GM12875 (cell line): ENCODE measurements at regions not wholly inside any gene's neighbourhood (a gene's known extent, or its start where the extent isn't known, plus 50 kb on each side); places are given as distances from the start of the nearest gene placed in this dataset.
"Not testable (repeated sequence)": the region's sequence is repeated elsewhere in the genome, so short reads cannot be mapped to it uniquely, and the experiment has no call there.

Source experiments
- H3K4me3 ChIP-seq: one replicate; pipeline ENCODE4 v1.5.1; 2011; ENCODE audit warnings: low read depth, low read length, control low read depth
- TF ChIP-seq, protein P1 (sequence below): IDR thresholded peaks from 2 replicates; pipeline ENCODE4 v1.5.1; 2011; ENCODE audit warnings: low read depth, mild to moderate bottlenecking, control low read depth, inconsistent platforms, low read length, moderate library complexity, borderline replicate concordance; ENCODE audit not compliant: insufficient read depth

DNA sequence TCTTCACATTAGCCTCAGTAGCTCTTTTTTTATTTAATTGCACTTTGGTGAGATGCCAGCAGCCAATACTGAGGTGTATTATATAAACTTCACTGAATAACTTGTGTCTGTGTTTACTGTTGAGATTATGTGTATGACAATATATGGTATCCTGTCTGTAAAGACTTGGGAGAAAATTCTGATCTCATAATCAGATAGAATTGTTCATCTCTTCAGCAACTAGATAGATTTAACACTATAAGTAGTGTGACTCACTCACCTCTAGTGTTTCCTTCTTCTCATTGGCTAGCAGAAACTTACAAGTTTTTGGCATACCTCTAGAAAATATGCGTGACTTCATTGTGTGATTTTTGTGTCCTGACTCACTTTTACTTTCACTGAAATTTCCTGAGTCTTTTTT, 67.6 kb upstream of the TGFBR2 start:
- H3K4me3 ChIP-seq, result no peak overlapping the region
- TF ChIP-seq, protein P1, sequence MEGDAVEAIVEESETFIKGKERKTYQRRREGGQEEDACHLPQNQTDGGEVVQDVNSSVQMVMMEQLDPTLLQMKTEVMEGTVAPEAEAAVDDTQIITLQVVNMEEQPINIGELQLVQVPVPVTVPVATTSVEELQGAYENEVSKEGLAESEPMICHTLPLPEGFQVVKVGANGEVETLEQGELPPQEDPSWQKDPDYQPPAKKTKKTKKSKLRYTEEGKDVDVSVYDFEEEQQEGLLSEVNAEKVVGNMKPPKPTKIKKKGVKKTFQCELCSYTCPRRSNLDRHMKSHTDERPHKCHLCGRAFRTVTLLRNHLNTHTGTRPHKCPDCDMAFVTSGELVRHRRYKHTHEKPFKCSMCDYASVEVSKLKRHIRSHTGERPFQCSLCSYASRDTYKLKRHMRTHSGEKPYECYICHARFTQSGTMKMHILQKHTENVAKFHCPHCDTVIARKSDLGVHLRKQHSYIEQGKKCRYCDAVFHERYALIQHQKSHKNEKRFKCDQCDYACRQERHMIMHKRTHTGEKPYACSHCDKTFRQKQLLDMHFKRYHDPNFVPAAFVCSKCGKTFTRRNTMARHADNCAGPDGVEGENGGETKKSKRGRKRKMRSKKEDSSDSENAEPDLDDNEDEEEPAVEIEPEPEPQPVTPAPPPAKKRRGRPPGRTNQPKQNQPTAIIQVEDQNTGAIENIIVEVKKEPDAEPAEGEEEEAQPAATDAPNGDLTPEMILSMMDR, result no peak

- TF ChIP-seq, protein P1, result no peak
- H3K4me3 ChIP-seq, result no peak overlapping the region
Measured at GRCh38 chr3:30539206-30539605, 67.2 kb upstream of the TGFBR2 start.

DNA sequence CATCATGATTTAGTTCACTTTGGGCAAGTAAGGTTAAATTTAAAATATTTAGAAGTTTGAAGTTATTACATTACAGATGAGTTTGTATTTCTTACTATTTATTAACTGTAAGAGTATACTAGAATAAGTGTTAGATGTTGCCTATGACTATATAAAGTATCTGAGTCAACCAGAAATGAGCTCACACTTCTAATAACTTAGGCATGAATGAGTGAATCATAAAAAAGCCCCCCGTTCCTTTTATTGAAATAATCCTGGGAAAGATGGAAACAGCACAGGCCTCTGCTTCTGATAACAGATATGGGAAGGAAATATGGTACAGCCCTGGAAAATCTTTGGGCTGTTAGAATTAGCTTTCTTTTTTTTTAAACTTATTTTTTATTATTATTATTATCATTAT, 66.6 kb upstream of the TGFBR2 start:
- TF ChIP-seq, protein P1, result no peak
- H3K4me3 ChIP-seq, result no peak overlapping the region

GRCh38 chr3:30541156-30541555, 65.2 kb upstream of the TGFBR2 start:
- H3K4me3 ChIP-seq, result not testable (repeated sequence)

DNA sequence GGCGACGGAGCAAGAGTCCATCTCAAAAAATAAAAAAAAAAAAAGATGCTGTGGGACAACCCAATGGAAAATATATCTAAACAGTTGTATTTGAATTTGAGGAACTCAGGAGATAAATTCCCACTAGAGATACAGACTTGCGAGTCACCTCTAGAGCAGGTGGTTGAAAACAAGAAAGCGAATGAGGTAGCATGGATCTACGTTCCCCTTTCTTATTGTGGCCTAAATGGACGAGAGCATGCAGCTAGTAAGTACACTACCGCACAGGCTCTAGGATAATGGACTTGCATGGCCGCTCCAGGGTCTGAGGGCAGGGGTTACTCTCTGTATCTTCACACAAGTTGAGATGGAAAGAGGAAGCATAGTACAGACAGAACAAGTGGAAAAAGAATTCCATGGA, 63.5 kb upstream of the TGFBR2 start:
- TF ChIP-seq, protein P1, result no peak
- no peak overlapping the region for H3K4me3 ChIP-seq

- no peak overlapping the region for H3K4me3 ChIP-seq
- TF ChIP-seq, protein P1, result no peak
Measured at GRCh38 chr3:30544812-30545211, 61.6 kb upstream of the TGFBR2 start.

GRCh38 chr3:30546934-30547333, 59.5 kb upstream of the TGFBR2 start:
- TF ChIP-seq, protein P1, result no peak
- no peak overlapping the region for H3K4me3 ChIP-seq

- TF ChIP-seq, protein P1, result no peak
- no peak overlapping the region for H3K4me3 ChIP-seq
Measured at GRCh38 chr3:30547716-30548115, 58.7 kb upstream of the TGFBR2 start.
